ENCODE measurements at regions not wholly inside any gene's neighbourhood (a gene's known extent, or its start where the extent isn't known, plus 50 kb on each side); places are given as distances from the start of the nearest gene placed in this dataset.

DNA sequence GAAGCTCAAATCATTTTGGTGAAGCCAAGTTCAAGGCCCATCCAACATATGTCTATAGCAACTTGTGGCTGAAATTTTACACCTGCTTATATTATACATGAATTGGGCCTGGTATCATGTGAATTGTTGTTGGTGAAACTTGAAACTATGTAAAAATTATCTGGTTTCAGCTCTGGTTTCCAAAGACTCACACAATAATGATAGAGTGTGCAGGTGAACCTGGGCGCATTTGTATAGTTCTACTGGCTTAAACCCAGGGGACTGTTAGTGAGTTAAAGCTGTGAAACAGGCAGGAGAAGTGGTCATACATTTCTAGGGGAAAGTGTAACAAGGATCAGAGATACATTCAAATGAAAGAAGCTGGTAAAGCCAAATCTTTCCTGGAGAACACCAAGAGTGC, 627.3 kb downstream of the METTL15 start:
- no peak for DNase-seq (ENCODE audit: low spot score)

DNA sequence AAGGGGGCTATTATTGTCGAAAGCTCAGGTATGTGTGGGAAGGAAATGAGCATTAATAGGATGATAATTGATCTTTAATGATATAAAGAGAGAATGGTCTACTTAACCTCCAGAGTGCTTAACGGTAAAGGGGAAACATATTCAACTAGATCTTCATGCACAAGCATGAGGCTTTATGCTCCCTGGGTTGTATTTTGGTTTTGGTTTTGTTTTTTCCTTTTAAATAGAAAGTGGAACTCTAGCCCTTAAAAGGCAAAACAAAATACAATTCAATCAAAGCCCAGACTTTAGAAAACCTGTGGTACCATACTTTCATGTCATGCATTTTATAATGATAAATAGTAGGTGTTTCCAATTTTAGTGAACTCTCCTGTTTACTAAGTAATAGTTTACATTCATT, 622.7 kb downstream of the METTL15 start:
- DNase-seq (ENCODE audit: low spot score), result no peak

GRCh38 chr11:28730336-28730735, 622.1 kb downstream of the METTL15 start:
- DNase-seq (ENCODE audit: low spot score), result no peak

GRCh38 chr11:28729339-28729738, 621.2 kb downstream of the METTL15 start:
- DNase-seq (ENCODE audit: low spot score), result no peak

- DNase-seq (ENCODE audit: low spot score), result no peak
Measured at GRCh38 chr11:28728666-28729065, 620.5 kb downstream of the METTL15 start.

- no peak for DNase-seq (ENCODE audit: low spot score)
Measured at GRCh38 chr11:28727254-28727653, 619.1 kb downstream of the METTL15 start.

- no peak for DNase-seq (ENCODE audit: low spot score)
Measured at GRCh38 chr11:28726432-28726831, 618.2 kb downstream of the METTL15 start.

DNA sequence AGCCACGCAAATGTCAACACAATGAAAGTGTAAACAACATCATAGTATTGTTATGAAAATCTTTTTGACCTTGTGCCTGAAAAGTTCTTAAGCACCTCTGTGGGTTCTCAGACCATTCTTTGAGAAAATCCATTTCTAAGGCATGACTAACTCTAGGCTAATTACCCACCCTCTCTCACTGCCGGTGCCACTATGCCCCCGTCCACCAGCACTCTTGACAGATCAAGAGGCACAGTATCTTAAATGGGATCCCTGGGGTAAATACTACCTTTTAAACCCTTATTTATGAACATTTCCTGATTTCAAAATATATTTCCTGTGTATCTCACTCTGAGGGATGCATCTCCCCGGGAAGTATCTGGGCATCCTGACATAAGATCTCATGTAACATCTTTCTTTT, 607.5 kb downstream of the METTL15 start:
- DNase-seq (ENCODE audit: low spot score), result no peak

DNA sequence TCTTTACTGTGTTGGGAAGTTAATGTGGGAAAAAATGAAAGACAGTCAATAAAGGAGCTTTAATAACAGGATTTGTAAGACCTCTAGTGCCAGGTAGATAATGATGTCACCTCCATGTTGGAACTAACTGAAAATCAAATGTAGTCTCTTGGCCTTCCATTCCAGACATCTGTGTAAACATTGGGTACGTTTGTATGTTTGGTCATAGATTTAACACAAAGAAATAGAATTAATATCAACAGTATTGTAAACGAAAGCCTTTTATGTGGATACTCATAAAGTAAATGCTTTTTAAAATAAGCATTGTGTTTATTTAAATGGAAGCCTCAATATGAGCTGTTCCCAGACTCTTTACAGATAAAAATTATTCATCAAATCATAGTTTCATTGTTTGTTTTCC, 605.7 kb downstream of the METTL15 start:
- DNase-seq (ENCODE audit: low spot score), result no peak

- DNase-seq (ENCODE audit: low spot score), result no peak
Measured at GRCh38 chr11:28708075-28708474, 599.9 kb downstream of the METTL15 start.

GRCh38 chr11:28704801-28705200, 596.6 kb downstream of the METTL15 start:
- DNase-seq (ENCODE audit: low spot score), result no peak

GRCh38 chr11:28703371-28703770, 595.2 kb downstream of the METTL15 start:
- no peak for DNase-seq (ENCODE audit: low spot score)

DNA sequence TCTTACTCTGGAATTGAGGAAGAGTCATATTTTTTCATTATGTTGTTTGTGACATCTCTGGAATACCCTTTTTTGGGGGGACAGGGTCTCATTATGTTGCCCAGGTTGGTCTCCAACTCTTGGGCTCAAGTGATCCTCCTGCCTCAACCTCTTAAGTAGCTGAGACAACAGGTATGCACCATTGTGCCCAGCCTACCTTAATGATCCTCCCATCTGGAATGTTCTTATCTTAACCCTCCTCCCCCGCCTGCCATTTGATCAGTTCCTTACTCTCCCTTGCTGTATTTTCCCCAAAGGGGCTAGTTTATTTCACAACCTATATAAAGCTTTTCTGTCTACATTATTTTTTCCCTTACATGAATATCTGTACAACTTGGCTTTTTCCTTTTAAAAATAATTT, 594.7 kb downstream of the METTL15 start:
- no peak for DNase-seq (ENCODE audit: low spot score)

DNA sequence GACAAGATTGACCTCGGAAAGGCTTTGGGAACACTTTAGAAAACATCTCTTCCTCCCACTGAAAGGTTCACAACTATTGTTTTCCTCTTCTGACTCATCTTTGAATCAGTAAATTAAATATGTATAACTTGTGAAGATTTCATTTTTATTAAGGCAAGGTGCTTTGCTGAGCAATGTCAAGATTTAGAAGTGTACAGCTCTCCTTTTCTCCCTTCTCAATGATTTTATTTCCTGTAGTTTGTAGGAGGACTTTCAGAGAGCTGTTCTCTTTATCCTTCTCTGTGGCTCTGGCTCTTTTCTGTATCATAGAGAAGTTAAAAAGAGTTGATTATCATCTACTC, 594.2 kb downstream of the METTL15 start:
- no peak for DNase-seq (ENCODE audit: low spot score)

DNA sequence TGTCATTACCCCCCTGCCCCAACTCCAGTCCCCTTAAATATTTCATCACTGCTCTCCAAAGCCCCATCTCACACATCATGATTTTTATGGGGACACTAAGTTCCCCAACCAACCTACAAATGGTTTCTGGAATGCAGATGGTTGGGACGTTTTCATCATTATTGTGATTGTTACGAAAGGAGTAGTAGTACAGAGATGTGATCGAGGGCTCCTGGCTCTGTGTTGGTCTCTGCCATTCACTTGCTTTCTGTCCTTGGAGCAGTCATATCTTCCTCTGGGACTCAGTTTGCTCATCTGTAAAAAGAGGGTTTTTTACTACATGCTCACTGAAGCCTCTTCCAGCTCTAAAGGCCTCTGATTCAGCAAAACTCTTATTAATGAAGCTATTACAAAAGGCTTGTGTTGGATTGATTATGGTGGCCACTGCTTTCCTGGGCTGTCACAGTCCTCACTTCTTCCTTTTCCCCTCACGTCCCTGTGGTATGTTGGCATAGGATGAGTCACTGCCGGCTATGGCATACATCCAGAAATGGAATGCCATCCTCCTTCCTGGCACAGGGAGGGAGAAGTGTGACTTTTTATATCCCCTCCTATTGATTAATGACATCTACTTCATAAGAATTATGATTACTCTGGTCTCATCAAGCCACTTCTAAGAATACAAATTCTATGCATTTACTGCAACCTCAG, 593.7 kb downstream of the METTL15 start:
- no peak for DNase-seq (ENCODE audit: low spot score)

DNA sequence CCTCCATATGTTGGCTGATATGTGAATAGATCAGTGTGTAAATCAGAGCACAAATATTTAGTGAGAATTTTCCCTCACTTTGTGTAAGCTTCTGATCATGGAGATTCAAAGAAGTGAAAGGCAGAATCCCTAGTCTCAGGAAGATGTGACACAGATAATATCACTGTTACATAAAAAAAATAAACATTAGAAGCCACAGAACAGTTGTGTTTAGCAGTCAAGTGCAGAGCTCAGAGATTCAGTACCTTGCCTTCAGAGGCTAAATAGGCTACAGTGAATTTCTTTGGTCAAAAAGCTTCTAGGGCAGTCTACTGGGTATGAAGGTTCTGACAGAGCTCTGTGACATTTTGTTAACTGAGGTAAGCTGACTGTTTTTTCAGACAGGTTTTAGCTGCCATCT, 591.5 kb downstream of the METTL15 start:
- no peak for DNase-seq (ENCODE audit: low spot score)

- peak; percentile 53 for DNase-seq (ENCODE audit: low spot score)
Measured at GRCh38 chr11:28697920-28698827, 590.0 kb downstream of the METTL15 start.

DNA sequence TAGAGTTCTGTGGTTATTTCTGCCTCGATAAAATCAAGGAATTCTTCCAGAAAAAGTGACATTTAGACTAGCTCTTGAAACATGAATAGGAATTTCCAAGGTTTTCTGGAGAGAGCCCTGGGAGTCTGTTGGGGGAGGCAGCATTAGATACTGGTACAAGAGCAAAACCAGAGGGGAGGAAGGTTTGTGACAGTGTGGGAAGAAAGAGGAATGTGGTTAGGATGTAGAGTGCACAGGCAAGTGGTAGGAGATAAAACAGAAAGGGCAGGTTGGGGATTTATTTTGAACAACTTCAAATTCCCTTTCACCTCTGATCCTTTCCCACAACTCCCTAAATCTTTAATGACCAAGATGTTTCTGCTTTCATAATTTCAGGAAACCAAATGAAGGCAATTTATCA, 588.4 kb downstream of the METTL15 start:
- DNase-seq (ENCODE audit: low spot score), result no peak

DNA sequence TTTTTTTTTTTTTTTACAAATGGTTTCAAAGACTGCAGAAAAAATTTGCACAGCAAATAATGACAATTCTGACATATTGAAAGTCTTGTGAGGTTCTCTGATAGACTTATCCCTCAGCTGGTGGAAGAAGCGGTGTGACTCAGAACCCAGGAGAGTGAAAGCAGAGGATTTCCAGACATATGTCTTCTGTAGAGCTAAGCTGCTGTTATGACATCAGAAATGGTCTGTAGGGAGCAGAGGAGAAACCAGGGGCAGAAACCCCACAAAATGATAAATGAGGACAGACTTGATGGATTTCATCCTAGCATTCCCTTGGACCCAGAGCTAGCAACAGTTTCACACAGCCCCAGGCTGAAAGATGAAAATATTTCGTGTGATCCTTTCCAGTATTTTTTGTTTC, 582.6 kb downstream of the METTL15 start:
- DNase-seq (ENCODE audit: low spot score), result no peak

- DNase-seq (ENCODE audit: low spot score), result no peak
Measured at GRCh38 chr11:28684011-28684586, 575.9 kb downstream of the METTL15 start.

DNA sequence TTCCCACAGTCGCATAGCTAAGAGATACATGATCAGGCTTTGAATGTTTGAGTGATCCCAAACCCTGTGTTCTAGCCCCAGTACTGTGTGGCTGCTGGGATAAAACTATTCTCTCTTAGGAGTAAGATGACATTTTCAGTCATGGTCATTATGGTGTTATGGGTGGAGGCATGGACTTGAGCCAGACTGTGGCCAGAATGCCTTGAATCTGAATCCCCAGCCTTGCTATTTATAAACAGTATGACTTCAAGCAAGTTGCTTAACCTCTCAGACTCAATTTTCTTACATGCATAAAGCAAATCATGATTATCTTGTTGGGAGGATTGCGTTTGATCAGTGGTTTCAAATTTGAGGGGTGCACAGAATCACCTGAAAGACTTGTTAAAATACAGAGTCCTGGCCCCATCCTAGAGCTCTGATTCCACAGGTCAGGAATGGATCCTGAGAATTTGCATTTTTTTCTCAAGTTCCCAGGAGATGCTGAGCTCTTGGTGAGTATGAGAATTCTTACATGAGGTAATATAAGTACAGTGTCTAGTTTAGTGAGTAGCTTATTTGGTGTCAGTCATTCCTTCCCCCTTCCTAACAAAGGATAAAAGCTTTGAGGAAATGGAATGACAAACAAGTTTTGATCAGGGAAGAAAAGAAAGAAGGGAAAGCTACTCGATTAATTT, 571.7 kb downstream of the METTL15 start:
- no peak for DNase-seq (ENCODE audit: low spot score)

DNA sequence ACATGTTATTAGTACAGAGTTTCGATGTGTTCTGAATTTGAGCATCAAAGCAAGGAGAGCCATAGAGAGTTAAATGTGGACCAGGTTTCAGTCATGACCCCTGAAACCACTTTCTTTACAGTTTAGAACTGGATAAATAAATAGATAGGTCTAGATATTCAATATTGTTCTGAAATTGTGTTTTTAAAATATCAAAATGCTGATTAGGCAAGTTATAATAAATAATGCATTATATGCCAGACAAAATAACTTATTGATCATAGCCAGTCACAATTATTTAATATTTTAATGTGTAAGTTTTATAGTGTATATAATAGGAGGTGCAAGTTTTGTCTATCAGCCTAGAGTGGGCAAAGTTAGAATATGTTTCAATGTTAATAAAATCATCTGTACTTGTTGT, 569.5 kb downstream of the METTL15 start:
- DNase-seq (ENCODE audit: low spot score), result no peak

GRCh38 chr11:28675183-28675582, 567.0 kb downstream of the METTL15 start:
- no peak for DNase-seq (ENCODE audit: low spot score)
